AG04450 (cell line): ENCODE measurements at regions not wholly inside any gene's neighbourhood (a gene's known extent, or its start where the extent isn't known, plus 50 kb on each side); places are given as distances from the start of the nearest gene placed in this dataset.
A peak's percentile ranks its signal among the peaks of the same experiment; 100 is the strongest.

Experiments used
- CTCF ChIA-PET: fragments of 300-600, 350-600 bp; formaldehyde crosslinking; extraction: SDS; loops from one replicate; lab custom pipeline; 2022; ENCODE audit warnings: antibody characterized with exemption, inconsistent platforms; lab: Charles Lee
- POLR2A ChIA-PET: fragments of 350-600 bp; formaldehyde crosslinking; extraction: SDS; loops from one replicate; lab custom pipeline; 2021; ENCODE audit warnings: antibody characterized with exemption, inconsistent platforms; lab: Yijun Ruan, JAX
- DNase-seq: peaks from one replicate; pipeline ENCODE4 v3.0.0-alpha.2; 2011; ENCODE audit warnings: low read depth, low spot score
- H3K27ac ChIP-seq: one replicate; pipeline ENCODE4 v1.5.1; 2012; ENCODE audit warnings: low read depth, low read length, control low read depth
- H3K27me3 ChIP-seq: one replicate; pipeline ENCODE4 v1.6.0; 2012; ENCODE audit warnings: low read length; ENCODE audit not compliant: control insufficient read depth, insufficient read depth
- H3K4me3 ChIP-seq: 2 replicates; pipeline ENCODE4 v1.5.1; 2011; ENCODE audit warnings: mild to moderate bottlenecking, low read depth, low read length, control low read depth
- H3K9me3 ChIP-seq: 2 replicates; pipeline ENCODE4 v1.5.1; 2012; ENCODE audit warnings: low read length; ENCODE audit not compliant: control insufficient read depth, insufficient read depth
- CTCF ChIP-seq: IDR thresholded peaks from 2 replicates; pipeline ENCODE4 v1.5.1; 2011; ENCODE audit warnings: low read depth, low read length, control low read depth, inconsistent platforms

DNA sequence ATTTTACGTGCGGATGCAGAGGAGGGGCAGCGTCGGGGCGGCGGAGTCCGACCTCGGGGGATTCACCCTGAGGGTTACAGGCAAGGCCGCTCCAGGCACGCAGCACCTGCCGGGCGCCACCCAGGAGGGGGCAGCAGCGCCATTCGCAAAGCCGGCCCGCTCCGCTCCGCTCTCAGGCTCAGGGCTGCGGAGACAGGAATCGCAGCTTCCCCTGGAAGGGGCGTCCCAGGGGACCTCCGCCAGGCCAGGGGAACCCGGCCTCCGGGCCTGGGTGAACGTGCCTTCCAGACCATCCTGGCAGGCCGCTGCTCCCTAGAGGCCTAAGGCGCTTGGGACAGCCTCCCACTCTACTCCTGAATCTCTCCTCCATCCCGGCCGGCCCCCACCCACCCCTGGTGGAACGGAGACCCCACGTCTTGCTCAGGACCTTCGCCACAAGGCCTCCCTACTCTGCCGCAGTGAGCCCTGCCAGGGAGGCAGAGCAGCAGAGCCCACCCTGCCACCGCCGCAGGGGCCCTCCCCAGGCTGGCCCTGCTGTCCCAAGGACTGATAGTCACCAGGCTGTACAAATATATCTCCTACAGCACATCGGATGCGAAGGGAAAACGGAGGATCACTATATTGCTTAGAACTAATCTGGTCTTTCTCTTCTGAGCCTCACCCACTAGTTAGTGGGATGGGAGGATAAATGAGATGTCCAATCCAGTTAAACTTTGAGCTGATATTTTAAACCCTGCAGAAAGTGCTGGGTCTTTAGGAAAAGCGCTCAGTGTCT, 115.0 kb downstream of the SMIM20 start:
- peaks cover 4% of the 10 kb centered on the region; the same call in 1 of the 2 replicates for H3K9me3 ChIP-seq
- no peaks in the 10 kb centered on the region for H3K27me3 ChIP-seq
- 0 out of 2 replicates have a peak overlapping the region, but pooled peaks have one; percentile 10 for H3K4me3 ChIP-seq
- ChIA-PET POLR2A (interaction anchor here (1.1 to 1.5 kb wide), 2 partner anchors 143 to 296 kb away, joined by 3 to 6 read pairs; no protein-coding TSS in a partner anchor), CTCF (interaction anchor here (1.0 to 3.5 kb wide), 14 partner anchors 18 to 384 kb away, joined by 3 to 39 read pairs (median 6); no protein-coding TSS in a partner anchor)
- peak; percentile 23 for DNase-seq
- H3K27ac ChIP-seq = no peak overlapping the region
- TF ChIP-seq CTCF = peak; percentile 88

GRCh38 chr4:26029568-26030131, 115.6 kb downstream of the SMIM20 start:
- ChIA-PET POLR2A (interaction anchor here (1.1 to 1.5 kb wide), 2 partner anchors 142 to 296 kb away, joined by 3 to 6 read pairs; no protein-coding TSS in a partner anchor), CTCF (interaction anchor here (1.1 to 3.5 kb wide), 13 partner anchors 19 to 383 kb away, joined by 3 to 39 read pairs (median 6); no protein-coding TSS in a partner anchor)
- no peak for DNase-seq
- Histone ChIP-seq H3K9me3 (peaks cover 4% of the 10 kb centered on the region; the same call in 1 of the 2 replicates), H3K27ac (no peak overlapping the region), H3K27me3 (no peaks in the 10 kb centered on the region), H3K4me3 (no peak overlapping the region)
- no peak for TF ChIP-seq CTCF

DNA sequence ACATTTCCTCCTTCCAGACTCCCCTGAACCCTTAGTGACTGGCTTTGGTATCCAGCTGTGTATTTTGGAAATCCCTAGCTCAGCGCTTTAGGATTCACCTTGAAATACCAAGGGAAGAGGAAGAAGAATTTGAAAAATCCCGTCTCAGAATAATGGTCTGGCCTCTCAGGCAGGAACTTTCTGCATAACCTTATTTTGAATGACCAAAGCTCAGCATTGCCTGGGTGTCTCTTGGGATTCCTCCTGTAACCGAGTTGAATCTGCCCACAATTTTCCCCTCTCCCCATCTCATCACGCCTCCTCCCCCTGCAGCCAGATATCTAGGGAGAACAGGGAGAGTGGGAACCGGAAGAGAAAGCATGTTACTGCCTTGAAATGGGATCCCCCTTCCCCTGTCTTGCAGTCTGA, 116.2 kb downstream of the SMIM20 start:
- no peak for TF ChIP-seq CTCF
- Histone ChIP-seq H3K9me3 (peaks cover 4% of the 10 kb centered on the region; the same call in 1 of the 2 replicates), H3K27me3 (no peaks in the 10 kb centered on the region), H3K4me3 (no peak overlapping the region), H3K27ac (no peak overlapping the region)
- ChIA-PET CTCF (interaction anchor here (1.2 to 3.5 kb wide), 11 partner anchors 20 to 383 kb away, joined by 3 to 39 read pairs (median 6); no protein-coding TSS in a partner anchor), POLR2A (interaction anchor here (1.1 kb wide), 1 partner anchor 295 kb away, joined by 3 read pairs; no protein-coding TSS in a partner anchor)
- no peak for DNase-seq

- no peak for TF ChIP-seq CTCF
- no peak overlapping the region for H3K27ac ChIP-seq
- H3K9me3 ChIP-seq = peaks cover 4% of the 10 kb centered on the region; the same call in 1 of the 2 replicates
- H3K27me3 ChIP-seq = no peaks in the 10 kb centered on the region
- ChIA-PET CTCF (interaction anchor here (1.3 to 3.5 kb wide), 6 partner anchors 43 to 378 kb away, joined by 5 to 39 read pairs (median 12); no protein-coding TSS in a partner anchor), POLR2A (no interaction called here)
- DNase-seq = no peak
- H3K4me3 ChIP-seq = no peak overlapping the region
These were observed 116.8 kb downstream of the SMIM20 start for GRCh38 chr4:26030780-26031179.
